Calu3 (cell line): ENCODE measurements at regions not wholly inside any gene's neighbourhood (a gene's known extent, or its start where the extent isn't known, plus 50 kb on each side); places are given as distances from the start of the nearest gene placed in this dataset.

Source experiments
- BruUV-seq: library from RNA; stranded (reverse); fragments of 400-500 nt; replicated peaks from 2 replicates; lab custom pipeline; 2021; lab: Mats Ljungman, UMichigan
- CTCF ChIA-PET: fragments of 300-600 bp; sonication (Branson Sonifier 250); formaldehyde crosslinking; loops from one replicate; lab custom pipeline; 2022; ENCODE audit warnings: antibody characterized with exemption; lab: Charles Lee
- DNase-seq: peaks from one replicate; pipeline ENCODE4 v3.0.0; 2022
- H3K27ac Mint-ChIP-seq: one replicate; pipeline ENCODE4 v1.8.0; 2022; ENCODE audit warnings: mixed read lengths; ENCODE audit not compliant: unreplicated experiment
- H3K27me3 Mint-ChIP-seq: one replicate; pipeline ENCODE4 v1.8.0; 2022; ENCODE audit warnings: mixed read lengths; ENCODE audit not compliant: unreplicated experiment
- H3K36me3 Mint-ChIP-seq: one replicate; pipeline ENCODE4 v1.8.0; 2022; ENCODE audit warnings: mild to moderate bottlenecking, moderate library complexity, mixed read lengths; ENCODE audit not compliant: insufficient read depth, unreplicated experiment
- H3K4me1 Mint-ChIP-seq: one replicate; pipeline ENCODE4 v1.8.0; 2022; ENCODE audit warnings: mild to moderate bottlenecking, low read depth, mixed read lengths; ENCODE audit not compliant: unreplicated experiment
- H3K4me3 Mint-ChIP-seq: one replicate; pipeline ENCODE4 v1.8.0; 2022; ENCODE audit warnings: mild to moderate bottlenecking, low read depth, moderate library complexity, mixed read lengths; ENCODE audit not compliant: unreplicated experiment
- H3K9me3 Mint-ChIP-seq: one replicate; pipeline ENCODE4 v1.8.0; 2022; ENCODE audit warnings: low read depth, mixed read lengths; ENCODE audit not compliant: unreplicated experiment
- CTCF ChIP-seq: fragments of 200-600 bp; IDR thresholded peaks from one replicate; pipeline ENCODE4 v1.8.0; 2022; ENCODE audit warnings: antibody characterized with exemption; ENCODE audit not compliant: unreplicated experiment
- intact Hi-C: fragments of 100-400 bp; cut with micrococcal nuclease; formaldehyde crosslinking; loops from one replicate; pipeline ENCODE4 v1.10.0; 2022; ENCODE audit not compliant: unreplicated experiment

- TF ChIP-seq CTCF, result no peak
- Mint-ChIP-seq H3K27me3 (no peaks in the 10 kb centered on the region), H3K9me3 (peaks cover 4% of the 10 kb centered on the region), H3K4me1 (no peaks in the 10 kb centered on the region), H3K27ac (no peak overlapping the region), H3K4me3 (no peak overlapping the region), H3K36me3 (no peaks in the 10 kb centered on the region)
- DNase-seq, result no peak
- intact Hi-C loops, result no loop called here
- no TSS peak for BruUV-seq
- CTCF ChIA-PET, result no interaction called here
Observed at GRCh38 chr9:119898316-119898715, 529.1 kb upstream of the BRINP1 start.

GRCh38 chr9:119884438-119884837 lies 515.2 kb upstream of the BRINP1 start:
- Mint-ChIP-seq H3K27me3 (no peaks in the 10 kb centered on the region), H3K4me1 (no peaks in the 10 kb centered on the region), H3K36me3 (no peaks in the 10 kb centered on the region), H3K27ac (no peak overlapping the region), H3K4me3 (no peak overlapping the region), H3K9me3 (no peaks in the 10 kb centered on the region)
- intact Hi-C loops, result no loop called here
- CTCF ChIA-PET, result no interaction called here
- BruUV-seq, result no TSS peak
- no peak for DNase-seq
- no peak for TF ChIP-seq CTCF

GRCh38 chr9:119881898-119882297 lies 512.7 kb upstream of the BRINP1 start:
- H3K9me3 Mint-ChIP-seq, result peaks cover 2% of the 10 kb centered on the region
- H3K36me3 Mint-ChIP-seq, result no peaks in the 10 kb centered on the region
- CTCF ChIA-PET, result no interaction called here
- TF ChIP-seq CTCF, result no peak
- no peak overlapping the region for H3K4me3 Mint-ChIP-seq
- no peak for DNase-seq
- BruUV-seq, result no TSS peak
- no peaks in the 10 kb centered on the region for H3K27me3 Mint-ChIP-seq
- H3K27ac Mint-ChIP-seq, result no peak overlapping the region
- intact Hi-C loops, result no loop called here
- H3K4me1 Mint-ChIP-seq, result no peaks in the 10 kb centered on the region

- Mint-ChIP-seq H3K27ac (no peak overlapping the region), H3K4me1 (no peaks in the 10 kb centered on the region), H3K27me3 (no peaks in the 10 kb centered on the region), H3K36me3 (no peaks in the 10 kb centered on the region), H3K9me3 (peaks cover 2% of the 10 kb centered on the region), H3K4me3 (no peak overlapping the region)
- intact Hi-C loops, result no loop called here
- TF ChIP-seq CTCF, result no peak
- CTCF ChIA-PET, result no interaction called here
- DNase-seq, result no peak
- BruUV-seq, result no TSS peak
Observed at GRCh38 chr9:119880361-119880760, 511.1 kb upstream of the BRINP1 start.
